Kidney epithelial cell (primary cell): ENCODE measurements at regions not wholly inside any gene's neighbourhood (a gene's known extent, or its start where the extent isn't known, plus 50 kb on each side); places are given as distances from the start of the nearest gene placed in this dataset.
A peak's percentile ranks its signal among the peaks of the same experiment; 100 is the strongest.

ENCODE experiments used
- DNase-seq: peaks from one replicate; pipeline ENCODE4 v3.0.0-alpha.2; 2010; ENCODE audit warnings: low read depth
- H3K27me3 ChIP-seq: 2 replicates; pipeline ENCODE4 v1.6.0; 2011; ENCODE audit warnings: low read length; ENCODE audit not compliant: control insufficient read depth, insufficient read depth
- H3K36me3 ChIP-seq: 2 replicates; pipeline ENCODE4 v1.5.1; 2011; ENCODE audit warnings: low read length; ENCODE audit not compliant: control insufficient read depth, insufficient read depth
- H3K4me3 ChIP-seq: 2 replicates; pipeline ENCODE4 v1.5.1; 2011; ENCODE audit warnings: low read depth, mild to moderate bottlenecking, control low read depth, low read length
- CTCF ChIP-seq: IDR thresholded peaks from 2 replicates; pipeline ENCODE4 v1.5.1; 2011; ENCODE audit warnings: mild to moderate bottlenecking, moderate library complexity, low read length, control low read depth, inconsistent platforms; ENCODE audit not compliant: insufficient read depth, poor library complexity, severe bottlenecking

GRCh38 chr2:81937944-81938343 is 1633.4 kb upstream of the LRRTM1 start:
- H3K36me3 ChIP-seq = no peaks in the 10 kb centered on the region
- H3K27me3 ChIP-seq = no peaks in the 10 kb centered on the region
- no peak for TF ChIP-seq CTCF
- H3K4me3 ChIP-seq = no peak overlapping the region
- DNase-seq = no peak

- Histone ChIP-seq H3K27me3 (no peaks in the 10 kb centered on the region), H3K36me3 (no peaks in the 10 kb centered on the region), H3K4me3 (no peak overlapping the region)
- no peak for DNase-seq
- TF ChIP-seq CTCF = no peak
These were observed 1599.0 kb upstream of the LRRTM1 start for GRCh38 chr2:81903534-81903933.

GRCh38 chr2:81901017-81901416 is 1596.5 kb upstream of the LRRTM1 start:
- Histone ChIP-seq H3K4me3 (no peak overlapping the region), H3K36me3 (no peaks in the 10 kb centered on the region), H3K27me3 (no peaks in the 10 kb centered on the region)
- DNase-seq = no peak
- TF ChIP-seq CTCF = peak; percentile 46

GRCh38 chr2:81895620-81896250 is 1591.2 kb upstream of the LRRTM1 start:
- TF ChIP-seq CTCF = no peak

GRCh38 chr2:81894451-81894990 is 1590.0 kb upstream of the LRRTM1 start:
- no peaks in the 10 kb centered on the region for H3K27me3 ChIP-seq
- DNase-seq = peak; percentile 26
- H3K4me3 ChIP-seq = no peak overlapping the region
- TF ChIP-seq CTCF = peak; percentile 20
- no peaks in the 10 kb centered on the region for H3K36me3 ChIP-seq

More at GRCh38 chr2:81895620-81896250, 1591.2 kb upstream of the LRRTM1 start:
- no peaks in the 10 kb centered on the region for H3K27me3 ChIP-seq
- peak; percentile 81 for DNase-seq
- no peaks in the 10 kb centered on the region for H3K36me3 ChIP-seq
- H3K4me3 ChIP-seq = no peak overlapping the region

GRCh38 chr2:81876624-81877023 is 1572.1 kb upstream of the LRRTM1 start:
- no peaks in the 10 kb centered on the region for H3K27me3 ChIP-seq
- TF ChIP-seq CTCF = no peak
- no peak for DNase-seq
- H3K36me3 ChIP-seq = no peaks in the 10 kb centered on the region
- H3K4me3 ChIP-seq = no peak overlapping the region
